Glutamatergic neuron (in vitro differentiated cells): ENCODE measurements at regions not wholly inside any gene's neighbourhood (a gene's known extent, or its start where the extent isn't known, plus 50 kb on each side); places are given as distances from the start of the nearest gene placed in this dataset.
"Not testable (repeated sequence)": the region's sequence is repeated elsewhere in the genome, so short reads cannot be mapped to it uniquely, and the experiment has no call there.

Experiments
- DNase-seq: peaks from one replicate; pipeline ENCODE4 v3.0.0; 2022
- H3K27ac Mint-ChIP-seq: one replicate; pipeline ENCODE4 v1.8.0; 2020; ENCODE audit warnings: mild to moderate bottlenecking, mixed read lengths, inconsistent platforms; ENCODE audit not compliant: unreplicated experiment
- H3K27me3 Mint-ChIP-seq: one replicate; pipeline ENCODE4 v1.8.0; 2020; ENCODE audit warnings: mild to moderate bottlenecking, moderate library complexity, mixed read lengths, inconsistent platforms; ENCODE audit not compliant: unreplicated experiment
- H3K36me3 Mint-ChIP-seq: one replicate; pipeline ENCODE4 v1.8.0; 2020; ENCODE audit warnings: mild to moderate bottlenecking, mixed read lengths, inconsistent platforms; ENCODE audit not compliant: unreplicated experiment
- H3K4me1 Mint-ChIP-seq: one replicate; pipeline ENCODE4 v1.8.0; 2020; ENCODE audit warnings: mild to moderate bottlenecking, low read depth, mixed read lengths, inconsistent platforms; ENCODE audit not compliant: unreplicated experiment
- H3K4me3 Mint-ChIP-seq: one replicate; pipeline ENCODE4 v1.8.0; 2020; ENCODE audit warnings: mild to moderate bottlenecking, mixed read lengths, inconsistent platforms; ENCODE audit not compliant: unreplicated experiment
- H3K9me3 Mint-ChIP-seq: one replicate; pipeline ENCODE4 v1.8.0; 2020; ENCODE audit warnings: mild to moderate bottlenecking, moderate library complexity, mixed read lengths, inconsistent platforms; ENCODE audit not compliant: unreplicated experiment
- CTCF ChIP-seq: fragments of 200-600 bp; sonication (generic); IDR thresholded peaks from one replicate; pipeline ENCODE4 v1.5.0; 2021; ENCODE audit not compliant: partially characterized antibody, unreplicated experiment

GRCh38 chr5:177900066-177900465, 96.0 kb downstream of the PROP1 start:
- H3K4me3 Mint-ChIP-seq, DNase-seq, H3K27me3 Mint-ChIP-seq, H3K9me3 Mint-ChIP-seq, H3K36me3 Mint-ChIP-seq, H3K27ac Mint-ChIP-seq, H3K4me1 Mint-ChIP-seq: not testable (repeated sequence)

GRCh38 chr5:177894681-177895453, 101.2 kb downstream of the PROP1 start:
- H3K9me3 Mint-ChIP-seq, H3K4me1 Mint-ChIP-seq, H3K36me3 Mint-ChIP-seq, H3K27ac Mint-ChIP-seq, H3K4me3 Mint-ChIP-seq, H3K27me3 Mint-ChIP-seq, DNase-seq: not testable (repeated sequence)

- H3K4me3 Mint-ChIP-seq, H3K27ac Mint-ChIP-seq, H3K4me1 Mint-ChIP-seq, DNase-seq, H3K27me3 Mint-ChIP-seq, H3K9me3 Mint-ChIP-seq, H3K36me3 Mint-ChIP-seq: not testable (repeated sequence)
Measured at GRCh38 chr5:177892357-177892665, 103.7 kb downstream of the PROP1 start.

GRCh38 chr5:177891547-177892356, 104.3 kb downstream of the PROP1 start:
- DNase-seq, result peak; percentile 30
- not testable (repeated sequence) for H3K27ac Mint-ChIP-seq, H3K27me3 Mint-ChIP-seq, H3K36me3 Mint-ChIP-seq, H3K9me3 Mint-ChIP-seq, H3K4me1 Mint-ChIP-seq, H3K4me3 Mint-ChIP-seq
- peak; percentile 46 for TF ChIP-seq CTCF

GRCh38 chr5:177883295-177883694, 100.6 kb upstream of the FAM153A start:
- not testable (repeated sequence) for H3K27me3 Mint-ChIP-seq, H3K9me3 Mint-ChIP-seq, H3K27ac Mint-ChIP-seq, H3K36me3 Mint-ChIP-seq, DNase-seq, H3K4me3 Mint-ChIP-seq, H3K4me1 Mint-ChIP-seq

GRCh38 chr5:177875900-177876238, 93.2 kb upstream of the FAM153A start:
- not testable (repeated sequence) for H3K27me3 Mint-ChIP-seq

GRCh38 chr5:177875013-177875899, 92.6 kb upstream of the FAM153A start:
- DNase-seq, H3K27ac Mint-ChIP-seq: not testable (repeated sequence)

More at GRCh38 chr5:177875900-177876238, 93.2 kb upstream of the FAM153A start:
- H3K4me1 Mint-ChIP-seq, DNase-seq, H3K9me3 Mint-ChIP-seq, H3K27ac Mint-ChIP-seq, H3K36me3 Mint-ChIP-seq: not testable (repeated sequence)
- peak overlapping the region; percentile 93 for H3K4me3 Mint-ChIP-seq

GRCh38 chr5:177863822-177864446, 81.2 kb upstream of the FAM153A start:
- not testable (repeated sequence) for H3K27me3 Mint-ChIP-seq, H3K9me3 Mint-ChIP-seq, H3K36me3 Mint-ChIP-seq, H3K4me1 Mint-ChIP-seq, H3K27ac Mint-ChIP-seq, DNase-seq, H3K4me3 Mint-ChIP-seq

More at GRCh38 chr5:177875013-177875899, 92.6 kb upstream of the FAM153A start:
- not testable (repeated sequence) for H3K9me3 Mint-ChIP-seq, H3K27me3 Mint-ChIP-seq, H3K4me3 Mint-ChIP-seq, H3K36me3 Mint-ChIP-seq, H3K4me1 Mint-ChIP-seq

- DNase-seq, H3K27me3 Mint-ChIP-seq, H3K4me1 Mint-ChIP-seq, H3K4me3 Mint-ChIP-seq, H3K27ac Mint-ChIP-seq, H3K36me3 Mint-ChIP-seq, H3K9me3 Mint-ChIP-seq: not testable (repeated sequence)
Measured at GRCh38 chr5:177857642-177858200, 75.0 kb upstream of the FAM153A start.

GRCh38 chr5:177856474-177856873, 73.8 kb upstream of the FAM153A start:
- not testable (repeated sequence) for H3K27me3 Mint-ChIP-seq, H3K4me1 Mint-ChIP-seq, H3K27ac Mint-ChIP-seq, H3K4me3 Mint-ChIP-seq, DNase-seq, H3K9me3 Mint-ChIP-seq, H3K36me3 Mint-ChIP-seq
